ENCODE measurements at regions not wholly inside any gene's neighbourhood (a gene's known extent, or its start where the extent isn't known, plus 50 kb on each side); places are given as distances from the start of the nearest gene placed in this dataset.

GRCh38 chr2:2639251-2640139 lies 308.4 kb upstream of the MYT1L start:
- H3K27ac ChIP-seq (ENCODE audit: insufficient read depth, low read length), result no peak overlapping the region
- H2AK5ac ChIP-seq (ENCODE audit: low read depth, low read length), result no peak overlapping the region
- no peaks in the 10 kb centered on the region for H3K79me1 ChIP-seq (ENCODE audit: low read depth in 1 of 2, low read length in 2 of 2)
- no TSS peak for BruUV-seq (replicated peaks)
- no peak overlapping the region for H2AK9ac ChIP-seq (replicated peaks; ENCODE audit: low read depth, low read length, poor library complexity)
- no peak overlapping the region for H3K56ac ChIP-seq (ENCODE audit: extremely low read depth, insufficient read depth, low read length)
- H4K5ac ChIP-seq (ENCODE audit: low read depth, low read length), result no peak overlapping the region
- ChIA-PET CTCF (no interaction called here), POLR2A (ENCODE audit: unreplicated experiment) (no interaction called here)
- H3K4me3 ChIP-seq (ENCODE audit: insufficient read depth, low read depth, low read length), result no peak overlapping the region
- intact Hi-C loops (cut with micrococcal nuclease), result no loop called here
- H2BK15ac ChIP-seq (ENCODE audit: low read depth, low read length), result no peak overlapping the region
- H4K8ac ChIP-seq (ENCODE audit: low read depth in 2 of 2, low read length in 2 of 2), result no peak overlapping the region
- H3K4ac ChIP-seq (ENCODE audit: low read depth, low read length), result no peak overlapping the region
- H3K9ac ChIP-seq (ENCODE audit: low read depth, low read length), result no peak overlapping the region
- dilution Hi-C loops (cut with HindIII; ENCODE audit: low sequenced_read_pairs, unreplicated experiment), result no loop called here
- no peak for ATAC-seq (ENCODE audit: low read depth)
- H3K9me1 ChIP-seq (ENCODE audit: insufficient read depth, low read length), result no peaks in the 10 kb centered on the region
- no peak overlapping the region for H2BK20ac ChIP-seq (ENCODE audit: low read depth, low read length)
- H2AFZ ChIP-seq (replicated peaks; ENCODE audit: low read length, poor library complexity), result no peak overlapping the region
- H3K23ac ChIP-seq (ENCODE audit: low read depth, low read length), result no peak overlapping the region
- H3K27me3 ChIP-seq (ENCODE audit: control insufficient read depth, insufficient read depth, low read length), result no peaks in the 10 kb centered on the region
- DNase-seq, result no peak
- H2BK5ac ChIP-seq (ENCODE audit: low read depth, low read length, poor library complexity, severe bottlenecking), result no peak overlapping the region
- WGBS, 2 experiments (ENCODE audit: extremely low coverage in 2 of 2, insufficient read length in 1 of 2), result 18% methylated on average over 7 of the region's 31 CpGs; no CpG with 5 or more reads in 1 of the 2 experiments
- no peak overlapping the region for H3K18ac ChIP-seq (ENCODE audit: low read depth, low read length)
- in situ Hi-C loops (cut with MboI; ENCODE audit: low sequenced_read_pairs), result no loop called here
- no peak overlapping the region for H4K91ac ChIP-seq (ENCODE audit: insufficient read depth, low read depth, low read length)
- no peak for TF ChIP-seq RCOR1 (IDR thresholded peaks at IDR 0.05; ENCODE audit: insufficient replicate concordance, low read length)
- TF ChIP-seq SMC3 (IDR thresholded peaks at IDR 0.05; ENCODE audit: low read depth, low read length), result no peak
- no peak for TF ChIP-seq BHLHE40 (IDR thresholded peaks at IDR 0.05; ENCODE audit: low read depth, low read length)
- no peak for TF ChIP-seq CEBPB (IDR thresholded peaks at IDR 0.05; ENCODE audit: low read depth, low read length)
- TF ChIP-seq MAZ (IDR thresholded peaks at IDR 0.05; ENCODE audit: borderline replicate concordance, low read depth, low read length), result no peak
- TF ChIP-seq, protein P1, sequence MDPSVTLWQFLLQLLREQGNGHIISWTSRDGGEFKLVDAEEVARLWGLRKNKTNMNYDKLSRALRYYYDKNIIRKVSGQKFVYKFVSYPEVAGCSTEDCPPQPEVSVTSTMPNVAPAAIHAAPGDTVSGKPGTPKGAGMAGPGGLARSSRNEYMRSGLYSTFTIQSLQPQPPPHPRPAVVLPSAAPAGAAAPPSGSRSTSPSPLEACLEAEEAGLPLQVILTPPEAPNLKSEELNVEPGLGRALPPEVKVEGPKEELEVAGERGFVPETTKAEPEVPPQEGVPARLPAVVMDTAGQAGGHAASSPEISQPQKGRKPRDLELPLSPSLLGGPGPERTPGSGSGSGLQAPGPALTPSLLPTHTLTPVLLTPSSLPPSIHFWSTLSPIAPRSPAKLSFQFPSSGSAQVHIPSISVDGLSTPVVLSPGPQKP (IDR thresholded peaks at IDR 0.05; ENCODE audit: borderline replicate concordance, low read depth, low read length), result no peak
- no peak for TF ChIP-seq USF2 (IDR thresholded peaks at IDR 0.05; ENCODE audit: low read depth, low read length)
- TF ChIP-seq FOS (IDR thresholded peaks at IDR 0.05; ENCODE audit: low read depth, low read length), result no peak
- TF ChIP-seq CTCF (conservative IDR thresholded peaks at IDR 0.05; ENCODE audit: low read depth, low read length), result no peak
- no peak for TF ChIP-seq NFE2L2 (IDR thresholded peaks at IDR 0.05; ENCODE audit: low read depth, low read length)
- TF ChIP-seq MAFK (IDR thresholded peaks at IDR 0.05; ENCODE audit: low read depth, low read length), result no peak
- no peaks in the 10 kb centered on the region for H3K4me1 ChIP-seq (ENCODE audit: control insufficient read depth, insufficient read depth, low read length)
- no peak overlapping the region for H3K14ac ChIP-seq (replicated peaks; ENCODE audit: low read depth, low read length)
- no peak overlapping the region for H2BK120ac ChIP-seq (ENCODE audit: low read depth, low read length)
- H3K9me3 ChIP-seq (ENCODE audit: control insufficient read depth, insufficient read depth, low read length), result peaks cover 48% of the 10 kb centered on the region
- no peaks in the 10 kb centered on the region for H4K20me1 ChIP-seq (ENCODE audit: insufficient read depth, low read length)
- no peak overlapping the region for H3K4me2 ChIP-seq (ENCODE audit: low read depth, low read length)
- no peaks in the 10 kb centered on the region for H3K36me3 ChIP-seq (ENCODE audit: control insufficient read depth, insufficient read depth, low read length)
